Endothelial cell of umbilical vein (primary cell): ENCODE measurements at regions not wholly inside any gene's neighbourhood (a gene's known extent, or its start where the extent isn't known, plus 50 kb on each side); places are given as distances from the start of the nearest gene placed in this dataset.

ENCODE experiments used
- BruUV-seq: library from RNA; stranded (reverse); fragments of 400-500 nt; replicated peaks from 2 replicates; lab custom pipeline; 2021; lab: Mats Ljungman, UMichigan
- CTCF ChIA-PET: fragments of 300-600, 350-600 bp; sonication (Branson Sonifier 250); formaldehyde crosslinking; loops from one replicate; lab custom pipeline; 2021; ENCODE audit warnings: antibody characterized with exemption, inconsistent platforms; lab: Charles Lee
- POLR2A ChIA-PET: fragments of 300-600, 350-600 bp; sonication (Branson Sonifier 250); formaldehyde crosslinking; loops from one replicate; lab custom pipeline; 2021; ENCODE audit warnings: antibody characterized with exemption, inconsistent platforms; lab: Charles Lee
- DNase-seq: peaks from one replicate; pipeline ENCODE4 v3.0.0-alpha.2; 2011; ENCODE audit warnings: low read depth, low spot score
- FAIRE-seq: peaks from 2 replicates; lab custom pipeline; 2011; peaks lifted over from hg19 to GRCh38; lab: Jason Lieb, UNC
- H2AFZ ChIP-seq: 2 replicates; pipeline ENCODE4 v1.6.0; 2012; ENCODE audit warnings: low read depth, low read length, control low read depth, inconsistent platforms
- H3K27ac ChIP-seq: 2 replicates; pipeline ENCODE4 v1.5.1; 2011; ENCODE audit warnings: low read depth, mild to moderate bottlenecking, control low read depth, low read length, moderate library complexity; ENCODE audit not compliant: insufficient read depth
- H3K27me3 ChIP-seq, 2 experiments: 2 replicates each; pipeline versions ENCODE4 v1.6.0 to v1.6.1; 2011; ENCODE audit warnings: low read length in 2 of 2, mixed read lengths in 1 of 2; ENCODE audit not compliant: control insufficient read depth in 2 of 2, insufficient read depth in 2 of 2
- H3K36me3 ChIP-seq, 2 experiments: 2 replicates in 1 of 2; 3 replicates in 1 of 2; pipeline ENCODE4 v1.5.1; 2011; ENCODE audit warnings: low read length in 2 of 2, mild to moderate bottlenecking in 1 of 2, moderate library complexity in 1 of 2; ENCODE audit not compliant: control insufficient read depth in 2 of 2, insufficient read depth in 2 of 2; ENCODE audit errors: extremely low read depth in 1 of 2
- H3K4me1 ChIP-seq: 3 replicates; pipeline ENCODE4 v1.5.1; 2011; ENCODE audit warnings: mild to moderate bottlenecking, low read length; ENCODE audit not compliant: control insufficient read depth, insufficient read depth; ENCODE audit errors: extremely low read depth
- H3K4me2 ChIP-seq: 2 replicates; pipeline ENCODE4 v1.6.1; 2011; ENCODE audit warnings: low read length, control low read depth, mixed read lengths; ENCODE audit not compliant: insufficient read depth
- H3K4me3 ChIP-seq, 3 experiments: fragments of 200-600 bp in 1 of 3; sonication (generic), shearing (Covaris generic) in 1 of 3; replicated peaks in 1 of 3; 2 replicates each; pipeline ENCODE4 v1.5.1; 2011 to 2016; ENCODE audit warnings: control low read depth in 3 of 3, low read length in 3 of 3, mild to moderate bottlenecking in 2 of 3, inconsistent platforms in 1 of 3, low read depth in 1 of 3, moderate library complexity in 1 of 3; ENCODE audit not compliant: insufficient read depth in 1 of 3
- H3K79me2 ChIP-seq: 2 replicates; pipeline ENCODE4 v1.6.0; 2012; ENCODE audit warnings: low read length, inconsistent platforms; ENCODE audit not compliant: control insufficient read depth, insufficient read depth
- H3K9ac ChIP-seq: replicated peaks from 2 replicates; pipeline ENCODE3; 2011; ENCODE audit warnings: low read length, control low read depth; ENCODE audit not compliant: insufficient read depth; ENCODE audit errors: extremely low read depth
- H3K9me1 ChIP-seq: replicated peaks from 3 replicates; pipeline ENCODE4 v1.6.0; 2011; ENCODE audit warnings: mild to moderate bottlenecking, low read length; ENCODE audit not compliant: control insufficient read depth, insufficient read depth; ENCODE audit errors: extremely low read depth
- H3K9me3 ChIP-seq: replicated peaks from 2 replicates; pipeline ENCODE4 v1.5.1; 2012; ENCODE audit warnings: low read length, inconsistent platforms; ENCODE audit not compliant: control insufficient read depth, insufficient read depth
- H4K20me1 ChIP-seq: replicated peaks from 2 replicates; pipeline ENCODE3; 2011; ENCODE audit warnings: mild to moderate bottlenecking, low read length; ENCODE audit not compliant: control insufficient read depth, insufficient read depth; ENCODE audit errors: extremely low read depth
- EZH2 ChIP-seq: IDR thresholded peaks from 2 replicates; pipeline ENCODE4 v1.6.1; 2012; ENCODE audit warnings: borderline replicate concordance, low read depth, mild to moderate bottlenecking, moderate library complexity, low read length, inconsistent platforms; ENCODE audit not compliant: severe bottlenecking
- FOS ChIP-seq: IDR thresholded peaks from 2 replicates; pipeline ENCODE4 v1.6.1; 2011; ENCODE audit warnings: mild to moderate bottlenecking, low read length, moderate library complexity, borderline replicate concordance; ENCODE audit not compliant: insufficient read depth
- GATA2 ChIP-seq: IDR thresholded peaks from 2 replicates; pipeline ENCODE4 v1.7.0; 2011; ENCODE audit warnings: low read depth, mild to moderate bottlenecking, moderate library complexity, mixed read lengths, low read length; ENCODE audit not compliant: insufficient read length, insufficient read depth
- JUN ChIP-seq: IDR thresholded peaks from 2 replicates; pipeline ENCODE4 v1.6.1; 2011; ENCODE audit warnings: borderline replicate concordance, low read depth; ENCODE audit not compliant: insufficient read length, insufficient read depth
- MYC ChIP-seq: IDR thresholded peaks from one replicate; pipeline ENCODE4 v1.6.1; 2011; ENCODE audit warnings: mild to moderate bottlenecking, low read depth, low read length
- POLR2A ChIP-seq: IDR thresholded peaks from 2 replicates; pipeline ENCODE4 v1.6.1; 2012; ENCODE audit warnings: low read depth, mild to moderate bottlenecking, control low read depth, low read length
- POLR2AphosphoS5 ChIP-seq: IDR thresholded peaks from 2 replicates; pipeline ENCODE4 v1.6.1; 2012; ENCODE audit warnings: low read depth, mild to moderate bottlenecking, control low read depth, low read length, moderate library complexity; ENCODE audit not compliant: insufficient read depth
- dilution Hi-C: fragments of 300-500 bp; cut with MboI; formaldehyde crosslinking; loops from one replicate; pipeline ENCODE4 v1.15.0; 2019; ENCODE audit warnings: low sequenced_read_pairs; ENCODE audit not compliant: extremely low pct_ligation_motif_present
- intact Hi-C: fragments of 100-400 bp; cut with micrococcal nuclease; formaldehyde crosslinking; loops from one replicate; pipeline ENCODE4 v1.10.0; 2022
- TF ChIP-seq, protein P1 (sequence below): IDR thresholded peaks from 2 replicates; pipeline ENCODE4 v1.6.1; 2011; ENCODE audit not compliant: insufficient read depth, insufficient read length
- TF ChIP-seq, protein P2 (sequence below), 2 donors: IDR thresholded peaks; 1 replicate in 1 of 2; 2 replicates in 1 of 2; pipeline ENCODE4 v1.5.1; 2011; ENCODE audit warnings: low read length in 2 of 2, mild to moderate bottlenecking in 2 of 2, moderate library complexity in 2 of 2, control low read depth in 1 of 2, inconsistent platforms in 1 of 2, low read depth in 1 of 2; ENCODE audit not compliant: insufficient read depth in 1 of 2; ENCODE audit errors: extremely low read depth in 1 of 2

DNA sequence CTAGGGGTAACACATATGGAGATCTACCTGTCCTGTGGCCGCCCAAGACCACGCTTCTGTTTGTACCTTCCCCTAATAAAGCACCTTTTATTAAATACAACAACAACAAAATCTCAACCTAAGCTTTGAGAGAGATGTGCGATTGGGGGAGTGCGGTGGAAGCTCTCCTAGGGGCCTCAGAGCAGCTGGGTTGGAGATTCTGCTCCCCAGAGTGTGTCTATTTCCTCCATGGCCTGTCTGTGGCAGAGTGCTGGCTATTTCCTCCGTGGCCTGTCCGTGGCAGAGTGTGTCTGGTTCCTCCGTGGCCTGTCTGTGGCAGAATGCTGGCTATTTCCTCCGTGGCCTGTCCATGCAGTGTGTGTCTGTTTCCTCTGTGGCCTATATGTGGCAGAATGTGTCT lies 139.3 kb upstream of the IPO9 start:
- CTCF ChIA-PET, result interaction anchor here (1.1 kb wide), 1 partner anchor 13 kb away, joined by 3 read pairs; no protein-coding TSS in a partner anchor
- BruUV-seq, result no TSS peak
- intact Hi-C loops (no loop called here), dilution Hi-C loops (no loop called here)
- H2AFZ ChIP-seq, result no peak overlapping the region
- no peak overlapping the region for H3K4me3 ChIP-seq
- no peak overlapping the region for H3K4me2 ChIP-seq
- DNase-seq (no peak), FAIRE-seq (no peak)
- no peaks in the 10 kb centered on the region for H3K27me3 ChIP-seq
- no peak overlapping the region for H3K27ac ChIP-seq
- H3K36me3 ChIP-seq, result no peaks in the 10 kb centered on the region
- POLR2A ChIA-PET, result no interaction called here
- no peaks in the 10 kb centered on the region for H3K4me1 ChIP-seq
- TF ChIP-seq GATA2, result no peak
- H3K79me2 ChIP-seq, result peaks cover 75% of the 10 kb centered on the region
- H3K9ac ChIP-seq, result no peak overlapping the region
- peaks cover 3% of the 10 kb centered on the region for H4K20me1 ChIP-seq
- no peaks in the 10 kb centered on the region for H3K9me1 ChIP-seq
- no peaks in the 10 kb centered on the region for H3K9me3 ChIP-seq

DNA sequence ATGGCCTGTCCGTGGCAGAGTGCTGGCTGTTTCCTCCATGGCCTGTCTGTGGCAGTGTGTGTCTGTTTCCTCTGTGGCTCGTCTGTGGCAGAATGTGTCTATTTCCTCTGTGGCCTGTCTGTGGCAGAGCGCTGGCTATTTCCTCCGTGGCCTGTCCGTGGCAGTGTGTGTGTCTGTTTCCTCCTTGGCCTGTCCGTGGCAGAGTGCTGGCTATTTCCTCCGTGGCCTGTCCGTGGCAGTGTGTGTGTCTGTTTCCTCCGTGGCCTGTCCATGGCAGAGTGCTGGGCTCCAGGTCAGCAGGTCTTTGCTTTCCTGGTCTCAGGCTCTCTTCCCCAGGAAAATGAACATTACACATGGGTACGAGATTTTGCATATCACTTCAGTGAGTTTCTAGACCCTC lies 138.4 kb upstream of the IPO9 start:
- H3K27ac ChIP-seq, result no peak overlapping the region
- TF ChIP-seq MYC (no peak), EZH2 (no peak), POLR2AphosphoS5 (no peak), JUN (no peak), GATA2 (no peak), POLR2A (no peak), FOS (no peak)
- TF ChIP-seq, protein P1, sequence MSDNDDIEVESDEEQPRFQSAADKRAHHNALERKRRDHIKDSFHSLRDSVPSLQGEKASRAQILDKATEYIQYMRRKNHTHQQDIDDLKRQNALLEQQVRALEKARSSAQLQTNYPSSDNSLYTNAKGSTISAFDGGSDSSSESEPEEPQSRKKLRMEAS, result no peak
- TF ChIP-seq, protein P2, sequence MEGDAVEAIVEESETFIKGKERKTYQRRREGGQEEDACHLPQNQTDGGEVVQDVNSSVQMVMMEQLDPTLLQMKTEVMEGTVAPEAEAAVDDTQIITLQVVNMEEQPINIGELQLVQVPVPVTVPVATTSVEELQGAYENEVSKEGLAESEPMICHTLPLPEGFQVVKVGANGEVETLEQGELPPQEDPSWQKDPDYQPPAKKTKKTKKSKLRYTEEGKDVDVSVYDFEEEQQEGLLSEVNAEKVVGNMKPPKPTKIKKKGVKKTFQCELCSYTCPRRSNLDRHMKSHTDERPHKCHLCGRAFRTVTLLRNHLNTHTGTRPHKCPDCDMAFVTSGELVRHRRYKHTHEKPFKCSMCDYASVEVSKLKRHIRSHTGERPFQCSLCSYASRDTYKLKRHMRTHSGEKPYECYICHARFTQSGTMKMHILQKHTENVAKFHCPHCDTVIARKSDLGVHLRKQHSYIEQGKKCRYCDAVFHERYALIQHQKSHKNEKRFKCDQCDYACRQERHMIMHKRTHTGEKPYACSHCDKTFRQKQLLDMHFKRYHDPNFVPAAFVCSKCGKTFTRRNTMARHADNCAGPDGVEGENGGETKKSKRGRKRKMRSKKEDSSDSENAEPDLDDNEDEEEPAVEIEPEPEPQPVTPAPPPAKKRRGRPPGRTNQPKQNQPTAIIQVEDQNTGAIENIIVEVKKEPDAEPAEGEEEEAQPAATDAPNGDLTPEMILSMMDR (IDR thresholded peaks at IDR 0.05; ENCODE audit: extremely low read depth in 1 of 2, insufficient read depth in 1 of 2, low read depth in 1 of 2, low read length in 2 of 2), result no peak
- ChIA-PET CTCF (no interaction called here), POLR2A (no interaction called here)
- no peak overlapping the region for H3K4me2 ChIP-seq
- no peaks in the 10 kb centered on the region for H3K9me1 ChIP-seq
- peaks cover 5% of the 10 kb centered on the region for H4K20me1 ChIP-seq
- no peaks in the 10 kb centered on the region for H3K4me1 ChIP-seq
- BruUV-seq, result no TSS peak
- peaks cover 77% of the 10 kb centered on the region for H3K79me2 ChIP-seq
- H3K27me3 ChIP-seq, result no peaks in the 10 kb centered on the region
- intact Hi-C loops, result no loop called here
- dilution Hi-C loops, result no loop called here
- FAIRE-seq, result no peak
- H3K9ac ChIP-seq, result no peak overlapping the region
- no peak for DNase-seq
- H3K9me3 ChIP-seq, result no peaks in the 10 kb centered on the region
- H2AFZ ChIP-seq, result no peak overlapping the region
- no peak overlapping the region for H3K4me3 ChIP-seq
- H3K36me3 ChIP-seq, result no peaks in the 10 kb centered on the region
